G401.6 (cell line): ENCODE measurements at regions not wholly inside any gene's neighbourhood (a gene's known extent, or its start where the extent isn't known, plus 50 kb on each side); places are given as distances from the start of the nearest gene placed in this dataset.
"Not testable (repeated sequence)": the region's sequence is repeated elsewhere in the genome, so short reads cannot be mapped to it uniquely, and the experiment has no call there.

Experiments
- FAIRE-seq: peaks from 2 replicates; lab custom pipeline; 2012; peaks lifted over from hg19 to GRCh38; lab: Jason Lieb, UNC

- FAIRE-seq, result no peak
Measured at GRCh38 chrX:63285375-63285774, 65.8 kb downstream of the SPIN4 start.

- FAIRE-seq, result no peak
Measured at GRCh38 chrX:63284659-63285058, 66.5 kb downstream of the SPIN4 start.

GRCh38 chrX:63283348-63283747, 67.8 kb downstream of the SPIN4 start:
- no peak for FAIRE-seq

GRCh38 chrX:63282828-63283227, 68.3 kb downstream of the SPIN4 start:
- FAIRE-seq, result no peak

- no peak for FAIRE-seq
Measured at GRCh38 chrX:63282077-63282476, 69.1 kb downstream of the SPIN4 start.

- no peak for FAIRE-seq
Measured at GRCh38 chrX:63281465-63281864, 69.7 kb downstream of the SPIN4 start.

- FAIRE-seq, result not testable (repeated sequence)
Measured at GRCh38 chrX:63277394-63277793, 73.7 kb downstream of the SPIN4 start.

- peak; percentile 37 for FAIRE-seq
Measured at GRCh38 chrX:63275127-63275526, 76.0 kb downstream of the SPIN4 start.

GRCh38 chrX:63270873-63271272, 80.3 kb downstream of the SPIN4 start:
- FAIRE-seq, result no peak

GRCh38 chrX:63258144-63258543, 93.0 kb downstream of the SPIN4 start:
- no peak for FAIRE-seq

- peak; percentile 99 for FAIRE-seq
Measured at GRCh38 chrX:63250253-63250868, 100.8 kb downstream of the SPIN4 start.

- not testable (repeated sequence) for FAIRE-seq
Measured at GRCh38 chrX:63242689-63243088, 108.4 kb downstream of the SPIN4 start.

- FAIRE-seq, result not testable (repeated sequence)
Measured at GRCh38 chrX:63235963-63236362, 115.2 kb downstream of the SPIN4 start.

GRCh38 chrX:63233013-63233412, 118.1 kb downstream of the SPIN4 start:
- peak; percentile 3 for FAIRE-seq

- FAIRE-seq, result not testable (repeated sequence)
Measured at GRCh38 chrX:63218202-63218601, 132.9 kb downstream of the SPIN4 start.

GRCh38 chrX:63217549-63217948, 133.6 kb downstream of the SPIN4 start:
- not testable (repeated sequence) for FAIRE-seq

- not testable (repeated sequence) for FAIRE-seq
Measured at GRCh38 chrX:63209645-63210044, 141.5 kb downstream of the SPIN4 start.

GRCh38 chrX:63209128-63209527, 142.0 kb downstream of the SPIN4 start:
- FAIRE-seq, result not testable (repeated sequence)

- FAIRE-seq, result not testable (repeated sequence)
Measured at GRCh38 chrX:63204266-63205074, 146.7 kb downstream of the SPIN4 start.

- FAIRE-seq, result not testable (repeated sequence)
Measured at GRCh38 chrX:63201987-63202386, 149.1 kb downstream of the SPIN4 start.

- FAIRE-seq, result not testable (repeated sequence)
Measured at GRCh38 chrX:63198693-63199092, 152.4 kb downstream of the SPIN4 start.

- not testable (repeated sequence) for FAIRE-seq
Measured at GRCh38 chrX:63192366-63193041, 158.6 kb downstream of the SPIN4 start.

GRCh38 chrX:63186137-63186536, 165.0 kb downstream of the SPIN4 start:
- FAIRE-seq, result no peak
